Trophoblast cell (in vitro differentiated cells and primary cell): ENCODE measurements at regions not wholly inside any gene's neighbourhood (a gene's known extent, or its start where the extent isn't known, plus 50 kb on each side); places are given as distances from the start of the nearest gene placed in this dataset.

Source experiments
- DNase-seq, 2 donors: peaks; one replicate each; pipeline ENCODE4 v3.0.0-alpha.2; 2016
- H2AFZ ChIP-seq: 2 replicates; pipeline ENCODE4 v1.6.1; 2013; ENCODE audit warnings: low read length, moderate library complexity, mild to moderate bottlenecking; ENCODE audit not compliant: insufficient read depth, poor library complexity
- H2AK5ac ChIP-seq: 2 replicates; pipeline ENCODE4 v1.6.1; 2013; ENCODE audit warnings: mild to moderate bottlenecking, low read length
- H2BK120ac ChIP-seq: 2 replicates; pipeline ENCODE4 v1.6.1; 2013; ENCODE audit warnings: low read length, mild to moderate bottlenecking, moderate library complexity; ENCODE audit not compliant: insufficient read depth, poor library complexity
- H2BK12ac ChIP-seq: 2 replicates; pipeline ENCODE4 v1.6.1; 2013; ENCODE audit warnings: mild to moderate bottlenecking, low read length, moderate library complexity
- H2BK5ac ChIP-seq: 2 replicates; pipeline ENCODE4 v1.6.1; 2013; ENCODE audit warnings: low read length, low read depth, moderate library complexity, mild to moderate bottlenecking; ENCODE audit not compliant: poor library complexity
- H3K14ac ChIP-seq: 2 replicates; pipeline ENCODE4 v1.6.1; 2013; ENCODE audit warnings: mild to moderate bottlenecking, low read length
- H3K18ac ChIP-seq: 2 replicates; pipeline ENCODE4 v1.6.1; 2013; ENCODE audit warnings: mild to moderate bottlenecking, low read length
- H3K23ac ChIP-seq: 2 replicates; pipeline ENCODE4 v1.6.1; 2013; ENCODE audit warnings: low read length
- H3K27ac ChIP-seq: 2 replicates; pipeline ENCODE4 v1.5.1; 2013; ENCODE audit warnings: low read depth, mild to moderate bottlenecking, inconsistent platforms, low read length, moderate library complexity
- H3K27me3 ChIP-seq: 2 replicates; pipeline ENCODE4 v1.6.1; 2013; ENCODE audit warnings: inconsistent platforms, mild to moderate bottlenecking, low read length, moderate library complexity; ENCODE audit not compliant: insufficient read depth
- H3K36me3 ChIP-seq, 2 experiments: 1 replicate in 1 of 2; 2 replicates in 1 of 2; pipeline ENCODE4 v1.6.1; 2013; ENCODE audit warnings: low read length in 2 of 2, mild to moderate bottlenecking in 2 of 2, moderate library complexity in 1 of 2; ENCODE audit not compliant: insufficient read depth in 2 of 2, control insufficient read depth in 1 of 2
- H3K4ac ChIP-seq: 2 replicates; pipeline ENCODE4 v1.6.1; 2013; ENCODE audit warnings: low read depth, mild to moderate bottlenecking, low read length, moderate library complexity
- H3K4me1 ChIP-seq, 2 experiments: 1 replicate in 1 of 2; 2 replicates in 1 of 2; pipeline ENCODE4 v1.6.1; 2013; ENCODE audit warnings: low read length in 2 of 2, mild to moderate bottlenecking in 2 of 2, moderate library complexity in 1 of 2; ENCODE audit not compliant: insufficient read depth in 2 of 2, control insufficient read depth in 1 of 2
- H3K4me2 ChIP-seq: 2 replicates; pipeline ENCODE4 v1.6.1; 2013; ENCODE audit warnings: inconsistent platforms, mild to moderate bottlenecking, low read length, moderate library complexity
- H3K4me3 ChIP-seq: 2 replicates; pipeline ENCODE4 v1.5.1; 2013; ENCODE audit warnings: mild to moderate bottlenecking, low read depth, low read length, inconsistent platforms
- H3K79me1 ChIP-seq: one replicate; pipeline ENCODE4 v1.6.1; 2013; ENCODE audit warnings: low read length
- H3K79me2 ChIP-seq: 2 replicates; pipeline ENCODE4 v1.6.1; 2013; ENCODE audit warnings: low read length, mild to moderate bottlenecking; ENCODE audit not compliant: control insufficient read depth, insufficient read depth, poor library complexity
- H3K9ac ChIP-seq: 2 replicates; pipeline ENCODE4 v1.6.1; 2013; ENCODE audit warnings: mild to moderate bottlenecking, low read length
- H3K9me3 ChIP-seq: 2 replicates; pipeline ENCODE4 v1.6.1; 2013; ENCODE audit warnings: low read depth, mild to moderate bottlenecking, control low read depth, inconsistent platforms, low read length; ENCODE audit not compliant: insufficient read depth
- H4K12ac ChIP-seq: 2 replicates; pipeline ENCODE4 v1.6.1; 2013; ENCODE audit warnings: low read depth, mild to moderate bottlenecking, low read length, moderate library complexity
- H4K8ac ChIP-seq: 2 replicates; pipeline ENCODE4 v1.6.1; 2013; ENCODE audit warnings: low read depth, mild to moderate bottlenecking, low read length, moderate library complexity
- H4K91ac ChIP-seq: one replicate; pipeline ENCODE4 v1.6.1; 2013; ENCODE audit warnings: low read depth, mild to moderate bottlenecking, low read length, moderate library complexity
- WGBS: extraction: QIAGEN DNeasy Blood & Tissue Kit; methylation state at CpG from one replicate; pipeline ENCODE4 v1.1.7; 2013; ENCODE audit warnings: missing lambda C conversion rate; ENCODE audit not compliant: insufficient read length, insufficient coverage; ENCODE audit errors: extremely low coverage; 5-methylcytosine and 5-hydroxymethylcytosine counted together

DNA sequence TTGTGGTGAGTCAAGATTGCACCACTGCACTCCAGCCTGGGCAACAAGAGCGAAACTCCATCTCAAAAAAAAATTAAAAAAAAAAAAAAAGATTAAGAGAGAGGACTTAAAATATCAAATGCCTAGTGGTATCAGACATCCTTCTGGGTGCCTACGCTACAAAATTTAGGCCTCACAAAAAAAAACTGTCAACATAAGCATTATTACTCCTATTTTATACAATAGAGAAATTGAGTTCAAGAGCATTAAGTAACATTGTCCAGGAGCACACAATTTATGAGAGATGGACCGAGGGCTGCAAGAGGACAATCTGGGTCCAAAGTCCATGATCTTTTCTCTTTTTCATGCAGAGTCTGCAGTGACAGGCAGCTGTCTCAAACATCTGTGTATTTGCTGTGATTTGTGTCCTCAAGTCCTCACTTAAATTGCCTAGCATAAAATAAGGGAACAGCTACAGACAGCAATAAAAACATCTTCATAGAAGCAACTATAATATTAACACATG, 62.4 kb downstream of the OSR1 start:
- Histone ChIP-seq H4K12ac (no peak overlapping the region), H3K4me2 (no peak overlapping the region), H3K9ac (no peak overlapping the region), H2BK12ac (no peak overlapping the region), H3K79me2 (no peaks in the 10 kb centered on the region), H2BK5ac (no peak overlapping the region), H3K14ac (no peak overlapping the region), H3K9me3 (no peaks in the 10 kb centered on the region), H3K23ac (no peak overlapping the region), H3K18ac (no peak overlapping the region), H3K27me3 (no peaks in the 10 kb centered on the region), H3K4me1 (no peaks in the 10 kb centered on the region), H4K8ac (no peak overlapping the region), H2AFZ (no peak overlapping the region), H3K27ac (no peak overlapping the region), H2AK5ac (no peak overlapping the region), H3K4ac (no peak overlapping the region), H3K79me1 (no peaks in the 10 kb centered on the region), H4K91ac (no peak overlapping the region), H3K4me3 (no peak overlapping the region), H2BK120ac (no peak overlapping the region), H3K36me3 (no peaks in the 10 kb centered on the region)
- WGBS = no CpG with 5 or more reads among the region's 3 CpGs
- no peak for DNase-seq

DNA sequence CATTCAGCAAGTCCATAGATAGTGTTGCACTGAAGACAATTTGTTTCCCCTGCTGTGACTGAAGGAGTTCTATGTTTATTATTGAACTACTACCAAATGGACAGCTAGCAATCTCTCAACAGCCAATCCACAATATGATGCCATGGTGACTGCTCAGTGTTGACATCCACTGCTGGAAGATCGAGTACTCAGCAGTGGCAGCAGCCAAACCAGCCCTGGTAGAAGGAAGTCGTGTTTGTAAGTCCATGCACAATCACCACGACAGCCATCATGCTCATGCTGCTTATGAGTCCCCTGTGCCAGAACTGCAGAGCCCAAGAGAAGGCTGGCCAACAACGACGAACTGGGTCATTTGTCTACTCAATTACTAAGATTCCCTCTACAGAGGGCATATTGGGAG, 66.4 kb downstream of the OSR1 start:
- no peak for DNase-seq
- H3K9ac ChIP-seq = no peak overlapping the region
- H4K12ac ChIP-seq = no peak overlapping the region
- no peaks in the 10 kb centered on the region for H3K4me1 ChIP-seq
- no peak overlapping the region for H4K91ac ChIP-seq
- no peaks in the 10 kb centered on the region for H3K9me3 ChIP-seq
- H3K27me3 ChIP-seq = no peaks in the 10 kb centered on the region
- H2BK5ac ChIP-seq = no peak overlapping the region
- WGBS = no CpG with 5 or more reads among the region's 5 CpGs
- no peak overlapping the region for H2BK120ac ChIP-seq
- H3K4me2 ChIP-seq = no peak overlapping the region
- no peaks in the 10 kb centered on the region for H3K79me1 ChIP-seq
- no peak overlapping the region for H3K4ac ChIP-seq
- H3K36me3 ChIP-seq = no peaks in the 10 kb centered on the region
- H2AFZ ChIP-seq = no peak overlapping the region
- no peak overlapping the region for H2BK12ac ChIP-seq
- no peak overlapping the region for H3K23ac ChIP-seq
- no peak overlapping the region for H2AK5ac ChIP-seq
- no peak overlapping the region for H3K27ac ChIP-seq
- H3K4me3 ChIP-seq = no peak overlapping the region
- no peak overlapping the region for H3K14ac ChIP-seq
- H3K79me2 ChIP-seq = no peaks in the 10 kb centered on the region
- no peak overlapping the region for H3K18ac ChIP-seq
- no peak overlapping the region for H4K8ac ChIP-seq

DNA sequence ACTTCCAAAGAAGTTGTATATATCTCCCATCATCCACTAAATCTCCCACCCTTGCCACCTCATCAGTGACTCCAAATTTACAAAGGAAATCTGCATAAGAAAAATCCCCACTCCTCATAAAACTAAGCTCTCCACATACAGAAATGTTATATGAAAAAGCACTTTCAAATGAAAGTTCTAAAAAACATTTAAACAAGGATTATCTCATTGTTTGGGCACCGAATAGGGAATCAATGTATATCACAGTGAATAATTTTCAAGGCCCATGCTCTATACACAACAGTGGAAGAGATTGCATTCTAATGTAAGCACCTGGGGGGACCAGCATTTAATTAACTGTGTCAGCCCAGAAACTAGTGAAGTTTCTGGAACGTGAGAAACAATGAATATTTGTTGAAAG, 70.1 kb downstream of the OSR1 start:
- no peak for DNase-seq
- H3K27me3 ChIP-seq = no peaks in the 10 kb centered on the region
- no peak overlapping the region for H4K8ac ChIP-seq
- H3K18ac ChIP-seq = no peak overlapping the region
- H3K9me3 ChIP-seq = no peaks in the 10 kb centered on the region
- H2AFZ ChIP-seq = no peak overlapping the region
- H3K4me2 ChIP-seq = no peak overlapping the region
- no peak overlapping the region for H3K14ac ChIP-seq
- no peak overlapping the region for H3K27ac ChIP-seq
- no peak overlapping the region for H2BK12ac ChIP-seq
- no peaks in the 10 kb centered on the region for H3K79me2 ChIP-seq
- H3K9ac ChIP-seq = no peak overlapping the region
- no peaks in the 10 kb centered on the region for H3K79me1 ChIP-seq
- no peak overlapping the region for H3K23ac ChIP-seq
- H2AK5ac ChIP-seq = no peak overlapping the region
- no peak overlapping the region for H4K91ac ChIP-seq
- H3K36me3 ChIP-seq = no peaks in the 10 kb centered on the region
- no CpG with 5 or more reads among the region's 2 CpGs for WGBS
- H3K4ac ChIP-seq = no peak overlapping the region
- H2BK5ac ChIP-seq = no peak overlapping the region
- no peak overlapping the region for H4K12ac ChIP-seq
- no peak overlapping the region for H3K4me3 ChIP-seq
- no peaks in the 10 kb centered on the region for H3K4me1 ChIP-seq
- no peak overlapping the region for H2BK120ac ChIP-seq

DNA sequence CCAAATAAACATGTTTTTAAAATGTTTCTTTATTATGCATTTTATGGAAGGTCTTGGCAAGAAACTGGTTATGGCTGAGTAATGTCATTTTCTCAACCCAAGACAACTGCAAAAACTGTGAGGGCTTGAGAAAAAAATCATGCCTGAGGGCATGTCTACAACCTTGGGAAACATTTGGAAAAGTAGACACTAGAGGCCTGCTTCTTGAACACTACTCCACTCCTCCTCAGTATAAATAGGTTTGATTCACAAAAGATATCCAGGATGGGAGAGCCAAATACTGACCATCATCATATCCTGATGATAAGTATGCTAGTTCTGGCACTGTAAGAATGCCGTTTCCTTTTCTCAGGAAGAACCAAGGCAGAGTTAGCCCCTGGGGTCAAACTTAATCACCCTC, 71.1 kb downstream of the OSR1 start:
- H3K27me3 ChIP-seq = no peaks in the 10 kb centered on the region
- no peak overlapping the region for H3K4ac ChIP-seq
- no peak overlapping the region for H4K8ac ChIP-seq
- H3K36me3 ChIP-seq = no peaks in the 10 kb centered on the region
- H3K4me2 ChIP-seq = no peak overlapping the region
- H3K14ac ChIP-seq = no peak overlapping the region
- no peak overlapping the region for H2BK5ac ChIP-seq
- peak; percentile 49 to 82 for DNase-seq
- no peaks in the 10 kb centered on the region for H3K79me1 ChIP-seq
- no peak overlapping the region for H2BK12ac ChIP-seq
- H3K9me3 ChIP-seq = no peaks in the 10 kb centered on the region
- no peaks in the 10 kb centered on the region for H3K79me2 ChIP-seq
- H2AFZ ChIP-seq = no peak overlapping the region
- no peak overlapping the region for H3K27ac ChIP-seq
- no peak overlapping the region for H2BK120ac ChIP-seq
- no peak overlapping the region for H4K91ac ChIP-seq
- H3K4me3 ChIP-seq = no peak overlapping the region
- peaks cover 5 to 6% of the 10 kb centered on the region in 2 experiments for H3K4me1 ChIP-seq
- H3K9ac ChIP-seq = no peak overlapping the region
- WGBS = no CpG with 5 or more reads among the region's 1 CpG
- H3K23ac ChIP-seq = no peak overlapping the region
- no peak overlapping the region for H4K12ac ChIP-seq
- H3K18ac ChIP-seq = no peak overlapping the region
- no peak overlapping the region for H2AK5ac ChIP-seq
